GM19025 (cell line): ENCODE measurements at regions not wholly inside any gene's neighbourhood (a gene's known extent, or its start where the extent isn't known, plus 50 kb on each side); places are given as distances from the start of the nearest gene placed in this dataset.

Source experiments
- ATAC-seq: cut with Tn5 transposase; IDR thresholded peaks from one replicate; pipeline ENCODE4 v1.9.1; 2021; ENCODE audit warnings: mild to moderate bottlenecking, low read depth, moderate library complexity; ENCODE audit not compliant: unreplicated experiment

DNA sequence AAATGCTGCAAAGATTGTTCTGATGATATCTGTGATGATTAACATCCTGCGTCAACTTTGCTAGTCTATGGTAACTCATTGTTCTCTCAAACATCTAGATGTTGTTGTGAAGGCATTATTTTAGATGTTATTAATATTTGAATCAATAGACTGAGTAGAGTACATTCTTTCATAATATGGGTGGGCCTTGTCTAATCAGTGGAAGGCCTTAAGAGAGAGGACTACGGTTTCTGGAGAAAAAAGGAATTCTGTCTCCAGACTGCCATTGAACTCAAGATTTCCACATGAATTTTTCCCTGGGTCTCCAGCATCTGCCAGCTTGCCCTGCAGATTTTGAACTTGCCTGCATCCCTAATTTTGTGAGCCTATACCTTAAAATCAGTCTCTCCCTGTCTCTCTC lies 2381.1 kb upstream of the AGA start:
- ATAC-seq = no peak

DNA sequence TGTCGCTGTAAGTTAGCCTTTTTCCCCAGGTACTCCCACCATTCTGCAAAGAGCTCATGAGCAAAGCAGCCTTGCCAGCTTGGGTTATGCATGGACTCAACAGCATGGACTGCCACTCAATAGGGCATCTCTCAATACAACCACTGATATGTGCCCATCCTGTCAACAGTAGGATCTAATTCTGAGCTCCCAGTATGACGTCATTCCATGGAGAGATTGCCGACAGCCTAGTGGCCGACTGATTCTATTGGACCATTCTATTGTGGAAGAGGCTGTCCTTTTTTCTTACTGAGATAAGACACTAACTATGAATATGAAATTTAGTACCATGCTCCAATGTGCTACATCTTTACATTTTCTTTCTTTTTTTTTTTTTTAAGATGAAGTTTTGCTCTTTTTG lies 2389.0 kb upstream of the AGA start:
- no peak for ATAC-seq

DNA sequence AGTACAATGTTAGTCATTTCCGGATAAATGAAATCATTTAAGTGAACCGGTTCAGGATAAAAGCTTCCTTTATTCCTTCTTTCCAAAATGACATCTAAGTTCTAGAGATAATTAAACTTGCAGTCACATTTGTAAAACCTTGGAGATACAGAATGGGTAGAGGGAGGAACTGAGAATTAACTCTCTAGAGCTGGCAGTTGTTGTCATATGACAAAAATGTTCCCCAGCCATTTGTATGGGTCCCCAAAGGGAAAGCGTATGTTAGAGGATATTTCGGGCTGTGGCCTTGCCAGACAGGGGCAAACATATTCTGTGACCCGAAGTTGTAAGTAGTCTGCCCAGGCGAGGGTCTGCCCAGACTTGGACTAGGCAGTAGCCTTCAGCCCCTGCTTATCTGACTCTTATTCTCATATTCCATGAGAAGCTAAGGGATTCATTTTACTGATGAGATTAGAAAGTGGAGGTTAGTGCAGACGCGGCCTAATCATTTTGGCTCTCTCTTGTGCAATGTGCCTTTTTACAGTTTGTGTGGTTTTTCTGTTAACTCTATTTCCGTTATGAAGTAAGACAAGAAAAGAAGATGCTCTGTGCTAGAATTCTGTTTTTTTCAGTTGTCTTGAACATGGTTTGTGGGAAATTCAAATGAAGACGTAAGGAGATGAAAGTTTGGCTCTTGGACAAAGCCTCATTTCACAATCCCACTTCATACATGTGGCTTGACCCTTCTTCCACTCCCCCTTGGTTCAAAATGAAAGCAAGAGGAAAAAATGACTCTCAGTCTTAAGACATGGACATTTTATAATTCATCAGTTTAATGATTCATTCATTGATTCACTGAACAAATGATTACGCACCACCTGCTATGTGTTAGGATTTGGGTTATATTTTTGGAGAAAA lies 2394.2 kb upstream of the AGA start:
- ATAC-seq = no peak

DNA sequence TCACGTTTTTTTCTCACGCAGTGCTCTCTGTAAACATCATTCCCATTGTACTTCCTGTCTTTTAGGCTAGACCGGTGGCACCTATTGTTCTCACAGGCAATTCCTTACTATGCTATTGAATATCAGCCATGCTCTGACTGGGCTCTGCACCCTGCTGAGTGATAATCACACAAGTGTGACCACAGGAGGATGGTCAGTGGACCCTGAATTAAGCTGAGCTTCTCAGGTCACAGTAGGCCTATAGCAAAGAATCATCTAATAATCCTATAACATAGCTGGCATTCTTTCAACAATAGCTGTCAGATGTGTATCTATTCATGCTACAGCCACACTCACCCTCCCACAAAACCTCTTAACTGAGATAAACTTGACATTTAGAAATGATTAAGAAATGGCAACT lies 2399.8 kb upstream of the TENM3 start:
- ATAC-seq = no peak

DNA sequence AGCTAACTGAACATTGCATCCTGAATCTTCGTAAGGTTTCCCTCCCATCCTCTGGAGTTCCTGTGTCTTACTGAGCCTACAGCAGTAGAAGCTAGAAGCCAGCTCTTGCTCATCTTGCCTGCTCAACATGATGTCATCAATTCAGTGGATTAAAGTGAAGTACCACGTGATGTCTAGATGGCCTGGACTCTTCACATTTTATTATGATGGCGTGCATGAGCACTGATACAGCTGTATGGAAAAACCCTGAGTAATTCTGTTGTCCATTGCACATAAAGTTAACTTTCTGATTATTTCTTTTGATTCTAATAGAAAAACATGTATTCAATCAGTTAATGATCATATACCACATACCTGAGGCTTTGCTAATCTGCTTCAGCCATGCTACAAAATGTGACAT lies 2387.7 kb upstream of the TENM3 start:
- ATAC-seq = no peak

DNA sequence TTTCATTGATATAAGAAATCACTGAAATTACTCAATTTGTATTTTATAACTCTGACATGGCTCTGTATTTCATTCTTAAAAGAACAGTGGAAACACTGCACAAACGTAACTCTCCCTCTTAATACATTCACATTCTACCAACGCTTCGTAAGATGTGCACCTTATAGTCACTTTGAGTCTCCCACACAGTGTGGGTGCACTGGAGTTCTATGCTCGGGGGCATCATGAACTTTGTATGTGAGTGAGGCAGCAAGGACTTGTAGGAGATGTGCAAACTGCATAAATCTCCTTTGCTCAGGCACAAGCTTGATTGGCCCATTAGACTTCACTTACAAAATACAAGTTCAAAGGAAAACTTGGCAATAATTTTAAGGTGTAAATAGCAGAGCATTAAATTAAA lies 2385.0 kb upstream of the TENM3 start:
- no peak for ATAC-seq

DNA sequence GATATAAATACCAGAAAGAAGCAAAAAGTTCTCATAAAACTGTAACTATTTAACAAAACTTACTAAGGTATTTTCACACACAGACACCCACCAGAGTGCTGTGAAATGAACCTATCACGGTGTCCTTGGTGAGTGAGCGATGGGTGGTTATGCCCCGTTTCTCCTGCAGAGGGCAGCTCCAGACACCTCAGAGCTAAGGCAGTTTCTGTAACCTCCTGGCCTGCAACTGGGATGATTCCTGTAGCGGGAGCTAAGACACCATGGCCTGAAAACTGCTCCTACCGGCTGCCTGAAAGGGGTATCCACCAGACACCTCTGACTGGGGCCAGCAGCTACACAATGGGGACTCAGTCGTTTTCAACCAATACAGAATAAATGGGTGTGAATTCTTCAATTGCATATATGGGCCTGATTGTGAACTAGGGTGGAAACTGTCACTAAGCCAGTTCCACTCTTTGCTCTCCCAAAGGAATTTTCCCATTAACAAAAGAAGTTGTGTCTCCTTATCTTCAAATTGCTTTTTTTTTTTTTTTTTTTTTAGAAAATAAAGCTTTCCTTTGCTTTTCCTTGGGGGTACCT lies 2375.8 kb upstream of the TENM3 start:
- peak; percentile 81 for ATAC-seq

DNA sequence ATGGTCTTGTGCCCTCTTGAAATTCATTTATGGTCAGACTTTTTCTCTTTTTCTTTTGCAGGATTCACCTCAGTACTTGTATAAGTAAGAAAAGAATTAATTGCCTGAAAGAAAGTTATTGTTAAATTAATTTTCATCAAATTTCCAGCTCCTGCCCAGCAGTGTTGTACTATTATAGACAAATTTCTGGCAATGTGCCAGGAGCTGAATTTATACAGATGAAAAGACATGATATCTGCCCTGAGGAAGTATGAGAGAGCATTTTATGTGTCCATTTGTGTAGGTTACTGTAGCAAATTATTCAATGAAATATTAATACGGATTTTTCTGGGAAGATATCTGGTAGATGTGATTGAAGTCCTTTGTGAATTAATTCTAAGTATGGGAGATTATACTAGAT lies 2371.5 kb upstream of the TENM3 start:
- no peak for ATAC-seq

DNA sequence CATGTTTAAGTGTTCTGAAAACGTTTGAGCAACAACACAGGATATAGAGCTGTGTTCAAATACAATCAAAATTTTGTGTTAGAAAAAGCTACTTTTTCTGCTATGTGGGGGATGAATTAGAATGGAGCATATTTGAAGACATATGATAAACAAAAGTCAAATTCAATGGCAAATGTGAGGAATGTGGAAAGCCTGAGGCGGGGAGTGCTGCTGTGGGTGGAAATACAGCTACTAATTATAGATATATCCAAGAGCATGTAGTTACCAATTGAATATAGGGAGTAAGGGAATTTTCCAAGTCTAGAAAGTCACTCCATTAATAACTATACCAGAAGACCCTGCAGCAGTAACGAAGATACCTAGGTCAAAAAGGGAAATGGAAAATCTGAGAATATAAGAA lies 2370.4 kb upstream of the TENM3 start:
- no peak for ATAC-seq

DNA sequence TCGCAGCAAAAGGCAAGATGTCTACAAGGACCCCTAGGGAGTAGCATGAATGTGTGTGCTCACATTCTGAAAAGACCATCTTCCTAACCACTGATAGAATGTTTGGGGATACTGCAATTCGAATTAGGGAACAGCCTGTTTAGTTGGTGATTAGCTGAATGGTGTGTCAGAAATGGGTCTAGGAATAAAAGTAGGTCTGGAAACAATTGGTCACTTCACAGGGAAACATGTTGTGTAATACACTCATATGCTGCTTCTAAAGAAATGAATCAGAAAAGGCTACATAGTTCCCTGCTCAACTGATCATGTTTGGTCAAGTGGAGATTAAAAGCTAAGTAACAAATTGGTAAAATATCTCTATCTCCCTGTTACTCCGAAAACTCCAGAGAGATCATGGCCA lies 2362.4 kb upstream of the TENM3 start:
- ATAC-seq = no peak

DNA sequence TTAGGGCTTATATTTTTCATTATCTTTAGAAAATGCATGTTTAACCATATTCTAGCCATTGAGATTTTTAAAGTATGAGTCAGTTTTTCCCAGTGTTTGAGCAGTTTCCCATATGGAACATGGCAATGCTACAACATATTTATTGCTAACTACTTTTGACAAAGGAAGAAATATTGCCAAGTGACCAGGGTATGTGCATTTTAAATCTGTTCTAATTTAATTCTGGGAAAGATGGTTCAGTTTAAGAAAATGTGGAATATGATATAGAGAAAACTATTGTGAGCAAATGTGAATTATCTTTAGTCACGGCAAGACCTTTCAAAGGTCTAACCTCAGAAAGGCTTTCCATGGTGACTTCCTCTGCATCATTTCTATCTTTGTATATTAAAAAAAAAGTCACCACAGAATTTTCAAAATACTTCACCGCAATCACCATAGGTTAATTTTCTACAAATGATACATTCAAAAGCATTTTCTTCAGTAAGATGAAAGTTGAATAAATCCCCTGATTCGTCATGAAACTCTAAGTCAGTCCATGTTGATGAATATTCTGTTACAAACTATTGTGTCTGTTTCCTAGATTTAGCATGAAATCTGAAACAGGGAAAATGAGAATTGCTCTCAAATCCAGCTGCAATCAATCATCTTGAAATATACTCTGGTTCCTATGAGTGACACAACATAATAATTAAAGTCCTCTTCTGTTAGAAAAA lies 2349.0 kb upstream of the TENM3 start:
- ATAC-seq = no peak

DNA sequence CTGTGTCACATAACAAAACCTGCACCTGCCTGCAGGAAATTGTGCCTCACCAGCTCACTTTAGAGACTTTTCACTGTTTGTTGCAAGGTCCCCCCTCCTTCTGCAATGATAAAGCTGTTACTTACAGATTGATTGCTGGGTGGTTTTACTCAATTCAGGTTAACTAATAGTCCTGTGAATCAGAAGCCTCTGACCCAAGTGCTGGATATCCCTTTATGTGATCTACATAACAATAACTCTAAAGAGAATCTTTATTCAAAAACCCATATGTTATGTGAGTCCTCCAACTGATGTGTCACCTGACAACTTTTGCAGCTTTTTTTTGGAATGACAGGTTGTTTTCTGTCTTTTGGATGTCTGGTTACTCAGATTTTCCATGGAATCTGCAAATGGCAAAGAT lies 2323.6 kb upstream of the TENM3 start:
- ATAC-seq = no peak

DNA sequence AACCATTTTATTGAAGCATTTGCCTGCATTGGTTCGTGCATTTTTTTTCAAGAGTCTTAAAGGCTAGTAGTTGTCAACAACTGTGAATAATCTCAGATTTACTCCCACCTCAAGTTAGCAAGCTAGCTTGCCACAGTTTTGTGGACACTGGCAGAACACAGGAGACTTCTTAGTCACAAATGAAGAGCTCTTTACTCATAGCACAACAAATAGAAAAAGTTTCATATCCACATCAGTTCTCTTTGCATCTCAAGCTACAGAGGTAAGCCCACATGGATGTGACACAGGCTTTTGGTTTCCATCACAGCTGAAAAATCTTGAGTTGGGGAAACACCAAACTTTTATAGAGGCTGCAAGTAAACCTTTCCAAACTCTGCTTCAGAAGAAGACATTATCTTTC lies 2315.7 kb upstream of the TENM3 start:
- no peak for ATAC-seq

DNA sequence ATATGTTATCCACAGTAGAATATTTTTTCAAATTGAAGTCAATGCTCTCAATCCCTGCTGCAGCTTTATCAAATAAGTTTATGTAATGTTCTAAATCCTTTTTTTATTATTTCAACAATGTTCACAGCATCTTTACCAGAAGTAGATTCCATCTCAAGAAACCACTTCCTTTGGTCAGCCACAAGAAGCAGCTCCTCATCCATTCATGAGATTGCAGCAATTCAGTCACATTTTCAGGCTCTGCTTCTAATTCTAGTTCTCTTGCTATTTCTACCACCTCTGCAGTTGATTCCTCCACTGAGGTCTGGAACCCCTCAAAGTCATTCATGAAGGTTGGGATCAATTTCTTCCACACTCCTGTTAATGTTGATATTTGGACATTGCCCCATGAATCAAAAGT lies 2301.3 kb upstream of the TENM3 start:
- no peak for ATAC-seq

DNA sequence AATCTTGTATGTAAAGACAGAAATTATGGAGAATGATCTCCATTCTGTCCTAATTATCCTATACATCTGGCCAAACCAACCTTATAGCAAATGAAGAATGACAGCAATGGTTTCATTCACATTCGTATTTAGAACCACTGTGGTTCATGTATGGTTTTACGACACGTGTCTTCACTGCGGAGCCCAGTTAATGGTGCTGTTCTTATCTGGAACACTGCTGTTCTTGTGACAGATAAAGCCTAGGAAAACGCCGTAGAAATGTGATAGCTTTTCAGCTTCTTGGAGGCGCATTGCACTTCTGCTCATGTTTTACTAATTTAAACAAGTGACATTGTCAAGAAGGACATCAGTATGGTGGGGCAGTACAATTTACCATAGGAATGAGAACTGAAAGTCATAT lies 2266.4 kb upstream of the TENM3 start:
- ATAC-seq = no peak

DNA sequence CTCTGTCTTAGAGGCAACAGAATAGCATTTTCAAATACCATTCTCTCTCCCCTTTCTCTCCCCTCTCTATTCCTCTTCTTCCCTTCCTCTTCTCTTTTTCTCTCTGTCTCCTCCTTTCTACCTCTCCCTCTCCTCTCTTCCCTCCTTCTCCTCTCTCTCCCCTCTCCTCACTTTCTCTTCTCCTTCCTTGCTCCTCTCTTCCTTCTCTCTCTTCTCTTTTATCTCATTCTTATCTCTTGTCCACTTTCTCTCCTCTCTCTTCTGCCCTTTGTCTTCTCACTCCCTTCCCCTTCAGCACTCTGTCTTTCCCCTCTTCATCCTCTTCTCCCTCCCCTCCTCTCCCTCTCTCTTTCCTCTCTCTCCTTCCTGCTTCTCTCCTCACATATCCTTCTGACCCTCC lies 2265.8 kb upstream of the TENM3 start:
- no peak for ATAC-seq

DNA sequence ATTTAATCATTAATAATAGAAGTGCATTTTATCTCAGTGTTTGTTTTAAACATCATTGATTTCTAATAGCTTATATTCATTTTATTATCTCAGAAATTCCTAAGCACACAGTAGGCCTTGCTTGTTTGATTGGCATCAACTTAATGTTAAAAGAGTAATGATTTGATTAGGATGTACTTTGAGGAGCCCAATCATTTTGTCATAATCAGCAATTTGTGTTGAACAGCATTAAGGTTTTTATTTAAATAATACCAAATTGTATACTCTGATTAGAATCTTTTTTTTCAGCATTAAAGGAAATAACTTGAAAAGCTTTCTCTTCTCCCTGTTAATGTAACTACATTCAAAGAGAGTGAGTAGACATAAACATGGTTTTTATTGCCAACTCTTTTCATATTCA lies 2262.0 kb upstream of the TENM3 start:
- no peak for ATAC-seq

DNA sequence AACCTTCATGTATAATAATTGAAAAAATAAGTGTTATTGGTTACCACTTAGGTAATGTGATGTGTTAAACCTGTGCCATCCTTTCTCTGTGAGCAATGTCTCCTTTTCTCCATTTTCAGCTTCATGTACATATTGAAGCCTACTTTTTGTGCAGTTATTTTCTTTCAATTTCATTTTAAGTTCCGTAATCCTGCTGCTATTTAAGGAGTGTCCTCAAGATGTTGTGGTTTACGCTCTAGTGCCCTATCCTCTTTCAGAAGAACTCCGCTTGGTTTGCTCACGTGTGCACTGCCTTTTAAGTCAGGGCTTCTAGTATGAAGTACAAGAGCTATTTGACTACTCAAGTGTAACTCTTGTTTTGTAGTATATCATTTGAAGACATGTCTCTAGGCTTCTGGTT lies 2253.2 kb upstream of the TENM3 start:
- no peak for ATAC-seq

DNA sequence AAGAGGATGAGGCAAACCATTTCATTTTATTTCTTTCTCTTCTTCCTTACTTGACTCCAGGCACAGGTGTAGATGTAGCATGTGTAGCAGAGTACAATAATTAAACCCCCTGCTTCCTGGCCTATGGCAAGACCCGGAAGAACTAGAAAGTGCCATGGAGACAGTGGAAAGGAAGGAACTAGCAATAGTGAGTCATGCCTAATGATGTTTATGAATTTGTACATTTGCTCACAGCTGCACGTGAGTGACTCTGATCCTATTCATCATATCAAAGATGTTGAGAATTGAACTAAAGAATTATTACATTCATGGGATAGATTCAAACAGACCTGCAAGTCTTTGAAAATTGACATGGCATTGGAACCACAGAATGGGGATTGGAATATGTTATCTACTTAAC lies 2233.9 kb upstream of the TENM3 start:
- no peak for ATAC-seq

DNA sequence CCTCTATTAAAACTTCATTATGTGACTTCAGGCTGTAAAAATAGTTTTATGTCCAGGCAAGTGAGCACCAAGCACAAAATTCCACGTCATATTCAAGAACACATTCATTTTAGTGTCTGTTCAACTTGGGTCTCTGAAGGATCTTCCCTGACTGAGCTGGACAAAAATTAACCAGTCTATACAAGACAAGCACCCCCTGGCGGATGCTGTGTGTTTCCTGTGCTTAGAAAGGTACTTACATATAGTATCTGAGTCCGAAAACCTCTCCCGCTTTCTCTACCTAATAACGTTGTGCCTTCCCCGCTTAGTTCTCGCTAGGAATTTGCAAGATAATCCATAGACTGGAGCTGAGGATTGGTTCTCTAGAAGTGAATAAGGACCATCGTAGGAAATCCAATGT lies 2214.5 kb upstream of the TENM3 start:
- no peak for ATAC-seq

DNA sequence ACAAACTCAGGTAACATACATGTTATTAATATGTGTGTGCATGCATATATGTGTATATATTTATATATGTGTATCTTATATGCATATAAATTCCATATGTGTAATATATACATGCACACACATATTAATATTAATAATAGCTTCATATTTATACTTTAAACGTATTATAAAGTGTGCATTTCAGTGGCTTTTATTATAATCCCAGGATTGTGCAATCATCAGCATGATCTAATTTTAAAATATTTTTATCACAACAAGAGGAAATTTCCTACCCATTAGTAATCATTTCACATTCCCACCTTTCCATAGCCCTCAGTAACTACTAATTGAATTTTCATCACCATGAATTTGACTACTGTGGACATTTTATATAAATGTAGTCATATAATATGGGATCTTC lies 2211.9 kb upstream of the TENM3 start:
- no peak for ATAC-seq

DNA sequence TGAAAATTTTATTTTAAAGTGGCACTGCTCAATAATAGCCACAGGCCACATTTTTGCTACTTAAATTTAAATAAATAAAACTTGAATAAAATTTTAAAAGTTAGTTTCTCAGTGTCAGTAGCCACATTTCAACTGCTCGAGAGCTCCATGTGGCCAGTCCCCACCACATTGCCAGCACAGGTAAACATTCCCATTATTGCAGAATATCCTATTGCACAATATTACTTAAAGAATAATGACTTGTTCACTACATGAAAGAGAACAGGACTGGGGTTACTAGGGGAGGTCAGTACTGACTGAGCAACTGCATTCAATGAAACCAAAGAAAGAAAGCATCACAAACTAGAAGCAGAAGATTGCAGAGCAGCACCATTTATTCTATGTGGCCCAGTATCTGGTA lies 2201.6 kb upstream of the TENM3 start:
- no peak for ATAC-seq
